Keratinocyte (primary cell): ENCODE measurements at regions not wholly inside any gene's neighbourhood (a gene's known extent, or its start where the extent isn't known, plus 50 kb on each side); places are given as distances from the start of the nearest gene placed in this dataset.

Experiments
- DNase-seq: peaks from one replicate; pipeline ENCODE4 v3.0.0-alpha.2; 2011; ENCODE audit warnings: low read depth, missing footprints, low spot score
- FAIRE-seq: peaks from 2 replicates; lab custom pipeline; 2011; peaks lifted over from hg19 to GRCh38; lab: Jason Lieb, UNC
- H2AFZ ChIP-seq: 2 replicates; pipeline ENCODE4 v1.6.0; 2012; ENCODE audit warnings: low read length, control low read depth, inconsistent platforms; ENCODE audit not compliant: control insufficient read depth
- H3K27ac ChIP-seq: 2 replicates; pipeline ENCODE4 v1.5.1; 2011; ENCODE audit warnings: low read length; ENCODE audit not compliant: control insufficient read depth, insufficient read depth
- H3K27me3 ChIP-seq: 3 replicates; pipeline ENCODE4 v1.6.0; 2011; ENCODE audit warnings: low read length; ENCODE audit not compliant: control insufficient read depth, insufficient read depth; ENCODE audit errors: extremely low read depth
- H3K36me3 ChIP-seq, 2 experiments: 2 replicates in 1 of 2; 3 replicates in 1 of 2; pipeline ENCODE4 v1.5.1; 2011; ENCODE audit warnings: low read length in 2 of 2, mild to moderate bottlenecking in 1 of 2; ENCODE audit not compliant: control insufficient read depth in 2 of 2, insufficient read depth in 2 of 2; ENCODE audit errors: extremely low read depth in 1 of 2
- H3K4me1 ChIP-seq: 3 replicates; pipeline ENCODE4 v1.5.1; 2011; ENCODE audit warnings: low read length; ENCODE audit not compliant: control insufficient read depth, insufficient read depth; ENCODE audit errors: extremely low read depth
- H3K4me2 ChIP-seq: 3 replicates; pipeline ENCODE4 v1.6.0; 2011; ENCODE audit warnings: low read depth, low read length; ENCODE audit not compliant: control insufficient read depth, insufficient read depth; ENCODE audit errors: extremely low read depth
- H3K4me3 ChIP-seq, 3 experiments: fragments of 200-600 bp in 1 of 3; sonication (generic) in 1 of 3; 2 replicates in 2 of 3; 3 replicates in 1 of 3; pipeline ENCODE4 v1.5.1; 2011 to 2016; ENCODE audit warnings: low read length in 3 of 3, mild to moderate bottlenecking in 3 of 3, control low read depth in 2 of 3, inconsistent platforms in 1 of 3, low read depth in 1 of 3, mixed read lengths in 1 of 3, mixed run types in 1 of 3, moderate library complexity in 1 of 3; ENCODE audit not compliant: control insufficient read depth in 2 of 3, insufficient read depth in 2 of 3; ENCODE audit errors: extremely low read depth in 1 of 3
- H3K79me2 ChIP-seq: 2 replicates; pipeline ENCODE4 v1.6.0; 2012; ENCODE audit warnings: low read length; ENCODE audit not compliant: control insufficient read depth, insufficient read depth
- H3K9ac ChIP-seq: 3 replicates; pipeline ENCODE4 v1.6.0; 2011; ENCODE audit warnings: low read length; ENCODE audit not compliant: control insufficient read depth, insufficient read depth; ENCODE audit errors: extremely low read depth
- H3K9me1 ChIP-seq: 3 replicates; pipeline ENCODE4 v1.6.0; 2011; ENCODE audit warnings: low read length; ENCODE audit not compliant: control insufficient read depth, insufficient read depth; ENCODE audit errors: extremely low read depth
- H3K9me3 ChIP-seq: 2 replicates; pipeline ENCODE4 v1.5.1; 2012; ENCODE audit warnings: low read depth, low read length; ENCODE audit not compliant: control insufficient read depth
- H4K20me1 ChIP-seq: 3 replicates; pipeline ENCODE4 v1.6.0; 2011; ENCODE audit warnings: low read length; ENCODE audit not compliant: control insufficient read depth, insufficient read depth; ENCODE audit errors: extremely low read depth
- CTCF ChIP-seq, 3 experiments: IDR thresholded peaks in 1 of 3; conservative IDR thresholded peaks in 1 of 3; optimal IDR thresholded peaks in 1 of 3; 2 replicates in 2 of 3; 3 replicates in 1 of 3; pipeline versions ENCODE3 to v1.5.1; 2011; ENCODE audit warnings: low read length in 3 of 3, mild to moderate bottlenecking in 3 of 3, moderate library complexity in 2 of 3, control low read depth in 1 of 3, inconsistent platforms in 1 of 3; ENCODE audit not compliant: insufficient read depth in 2 of 3; ENCODE audit errors: extremely low read depth in 1 of 3
- EZH2 ChIP-seq: IDR thresholded peaks from one replicate; pipeline ENCODE4 v1.6.1; 2012; ENCODE audit warnings: inconsistent platforms, mild to moderate bottlenecking, low read length, moderate library complexity
- dilution Hi-C: fragments of 300-500 bp; cut with MboI; formaldehyde crosslinking; loops from one replicate; pipeline ENCODE4 v1.7.0; 2020; ENCODE audit warnings: low sequenced_read_pairs; ENCODE audit not compliant: extremely low pct_ligation_motif_present

- FAIRE-seq: no peak
- Histone ChIP-seq H3K79me2 (no peaks in the 10 kb centered on the region), H3K9me3 (no peaks in the 10 kb centered on the region), H2AFZ (no peak overlapping the region), H3K4me2 (no peak overlapping the region), H3K9me1 (no peaks in the 10 kb centered on the region), H3K4me1 (no peaks in the 10 kb centered on the region), H3K9ac (no peak overlapping the region), H3K27me3 (peaks cover 4% of the 10 kb centered on the region), H3K4me3 (no peak overlapping the region), H4K20me1 (no peaks in the 10 kb centered on the region), H3K27ac (no peak overlapping the region), H3K36me3 (no peaks in the 10 kb centered on the region)
- dilution Hi-C loops: no loop called here
- no peak for DNase-seq
- TF ChIP-seq CTCF (optimal IDR thresholded peaks at IDR 0.05 in 1 of 3, IDR thresholded peaks at IDR 0.05 in 1 of 3, conservative IDR thresholded peaks at IDR 0.05 in 1 of 3; ENCODE audit: extremely low read depth in 1 of 3, insufficient read depth in 2 of 3, low read length in 3 of 3) (no peak), EZH2 (no peak)
These were observed 212.4 kb upstream of the GLI3 start for GRCh38 chr7:42449431-42449830.

- dilution Hi-C loops: no loop called here
- Histone ChIP-seq H2AFZ (no peak overlapping the region), H3K4me1 (no peaks in the 10 kb centered on the region), H3K9me3 (no peaks in the 10 kb centered on the region), H3K36me3 (no peaks in the 10 kb centered on the region), H3K4me2 (no peak overlapping the region), H3K9me1 (no peaks in the 10 kb centered on the region), H3K27me3 (peaks cover 4% of the 10 kb centered on the region), H3K4me3 (no peak overlapping the region), H4K20me1 (no peaks in the 10 kb centered on the region), H3K9ac (no peak overlapping the region), H3K27ac (no peak overlapping the region), H3K79me2 (no peaks in the 10 kb centered on the region)
- DNase-seq (no peak), FAIRE-seq (no peak)
- no peak for TF ChIP-seq CTCF (optimal IDR thresholded peaks at IDR 0.05 in 1 of 3, IDR thresholded peaks at IDR 0.05 in 1 of 3, conservative IDR thresholded peaks at IDR 0.05 in 1 of 3; ENCODE audit: extremely low read depth in 1 of 3, insufficient read depth in 2 of 3, low read length in 3 of 3)
- TF ChIP-seq EZH2: no peak
These were observed 211.9 kb upstream of the GLI3 start for GRCh38 chr7:42448901-42449300.
